ENCODE measurements at regions not wholly inside any gene's neighbourhood (a gene's known extent, or its start where the extent isn't known, plus 50 kb on each side); places are given as distances from the start of the nearest gene placed in this dataset.
A peak's percentile ranks its signal among the peaks of the same experiment; 100 is the strongest.
"Not testable (repeated sequence)": the region's sequence is repeated elsewhere in the genome, so short reads cannot be mapped to it uniquely, and the experiment has no call there.

DNA sequence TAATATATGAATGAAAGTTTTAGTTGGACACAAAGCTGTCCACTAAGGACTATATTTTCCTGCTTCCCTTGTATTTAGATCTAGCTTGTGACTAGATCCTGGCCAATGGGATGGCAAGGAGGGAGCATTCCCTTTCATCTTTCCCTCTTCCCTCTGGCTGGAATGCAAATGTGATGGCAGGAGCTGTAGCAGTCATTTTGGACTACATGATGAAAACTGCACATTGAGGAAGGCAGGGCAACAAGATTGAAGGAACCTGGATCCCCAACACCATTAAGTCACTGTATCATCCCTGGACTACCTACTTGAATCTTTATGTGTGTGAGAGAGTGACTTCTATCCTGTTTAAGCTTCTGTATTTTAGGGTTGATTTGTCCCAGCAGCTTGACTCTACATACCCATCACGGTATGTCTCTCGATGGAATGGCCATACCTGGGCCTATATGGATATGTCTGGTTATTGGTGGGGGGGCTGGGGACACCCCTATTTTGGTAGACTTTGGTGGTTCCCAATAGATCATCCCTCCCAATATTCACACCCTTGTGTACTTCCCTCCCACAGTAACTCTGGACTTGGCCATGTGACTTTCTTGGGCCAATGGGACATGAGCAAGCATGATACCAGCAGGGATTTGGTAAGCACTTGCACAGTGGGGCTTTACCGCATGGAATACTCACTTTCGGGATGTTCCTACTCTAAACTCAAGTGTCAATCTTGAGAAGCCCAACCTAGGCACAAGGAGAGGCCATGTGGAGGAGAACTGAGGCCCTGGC lies 128.5 kb downstream of the VEGFA start:
- DNase-seq: no peak

DNA sequence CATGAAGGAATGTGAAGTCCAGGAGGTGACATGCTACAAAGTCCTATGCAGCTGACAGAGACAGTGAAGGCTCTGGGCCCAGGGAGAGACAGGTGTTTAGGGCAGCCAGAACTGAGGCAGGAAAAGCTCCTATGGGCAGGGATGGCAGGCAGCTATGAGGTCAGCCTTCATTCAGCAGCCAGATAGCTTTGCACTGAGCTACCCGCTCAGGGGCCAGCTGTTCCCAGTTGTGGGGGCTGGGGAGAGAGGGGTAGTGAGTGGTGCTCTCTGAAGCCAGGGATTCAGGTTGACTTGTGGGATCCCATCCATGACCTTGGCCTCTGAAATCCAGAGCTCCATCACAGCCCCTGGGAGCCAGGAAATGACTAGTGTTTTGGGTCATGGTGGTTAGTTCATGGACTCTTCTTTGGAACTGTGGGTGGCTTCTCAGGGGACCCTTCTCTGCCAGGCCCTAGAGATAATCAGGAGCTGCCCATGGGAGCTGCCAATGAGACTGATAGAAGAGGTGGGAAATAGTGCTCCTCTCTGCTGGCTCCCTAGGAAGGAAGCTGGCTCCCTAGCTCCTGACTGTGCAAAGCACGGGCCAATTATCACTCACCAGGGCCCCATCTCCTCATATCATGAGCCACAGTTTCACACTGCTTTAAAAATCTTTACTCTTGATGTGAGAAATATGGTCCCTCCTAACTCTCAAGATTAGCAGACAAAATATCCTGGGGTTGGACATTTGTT lies 127.7 kb downstream of the VEGFA start:
- DNase-seq: no peak

DNA sequence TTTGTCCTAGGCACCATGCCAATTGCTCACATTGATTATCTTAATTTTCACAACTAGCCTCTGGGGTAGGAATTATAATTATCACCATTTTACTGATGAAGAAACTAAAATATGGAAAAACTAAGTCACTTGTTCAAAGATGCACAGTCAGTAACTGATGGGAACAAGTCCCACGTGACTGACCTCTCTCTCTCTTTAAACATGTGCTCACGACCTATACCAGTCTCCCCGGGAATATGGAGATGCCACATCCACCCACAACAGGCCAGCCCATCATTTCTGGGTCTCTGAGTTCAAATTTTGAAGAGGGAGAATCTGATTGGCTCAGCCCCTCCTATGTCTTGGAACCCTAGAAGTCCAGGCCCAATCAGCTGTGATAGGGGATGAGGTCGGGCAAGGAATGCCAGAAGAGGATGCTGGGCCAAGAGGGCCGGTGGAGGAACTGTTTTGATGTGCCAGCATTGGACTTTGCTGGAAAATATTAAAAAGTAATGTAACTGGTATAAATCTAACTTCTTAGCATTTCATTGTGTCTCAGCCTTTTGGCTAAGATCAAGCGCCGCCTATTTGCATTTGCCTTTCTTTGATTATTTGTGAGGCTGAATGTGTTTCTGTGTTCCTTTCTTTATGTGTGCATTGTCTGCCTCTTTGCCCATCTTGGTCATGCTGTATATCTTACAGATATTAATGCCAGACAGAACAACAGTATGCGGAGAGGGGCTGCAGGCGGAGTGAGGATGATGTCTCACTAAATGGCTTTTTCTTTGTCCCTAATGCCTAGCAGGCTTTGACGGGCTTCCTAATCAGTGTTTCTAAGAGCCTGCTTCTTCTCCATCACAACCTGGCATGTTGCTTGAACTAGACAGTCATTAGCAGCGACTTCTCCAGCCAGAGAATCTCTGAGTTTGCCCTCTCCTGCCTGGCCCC lies 126.6 kb downstream of the VEGFA start:
- no peak for DNase-seq

DNA sequence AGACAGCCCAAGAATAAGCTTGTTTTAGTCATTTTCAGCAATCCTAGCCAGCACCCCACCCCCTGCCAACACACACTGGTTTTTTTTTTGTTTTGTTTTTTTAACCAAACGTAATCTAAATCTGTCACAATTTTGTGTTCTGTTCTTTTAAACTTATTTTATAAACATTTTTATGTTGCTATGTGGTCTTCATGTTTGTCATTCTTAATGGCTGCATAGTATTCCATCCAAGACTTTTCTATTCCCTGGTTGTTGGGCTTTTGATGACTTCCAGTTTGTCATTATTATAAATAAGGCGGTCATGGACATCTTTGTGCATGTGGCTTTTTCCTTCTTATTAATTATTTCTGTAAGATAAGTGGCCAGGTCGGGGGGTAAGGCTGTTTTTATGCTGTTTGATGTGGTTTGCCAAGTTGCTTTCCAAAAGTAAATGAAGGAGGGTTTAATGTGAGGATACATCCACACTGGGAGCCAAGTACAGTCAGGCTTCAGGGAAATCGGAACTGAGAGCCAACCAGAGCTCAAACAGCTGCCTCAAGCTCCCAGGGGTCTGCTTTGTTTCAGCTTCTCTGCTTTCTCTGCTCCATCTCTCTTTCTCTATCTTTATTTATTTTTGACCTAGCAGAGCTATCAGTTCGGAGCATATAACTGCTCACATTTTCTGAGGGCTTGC lies 125.8 kb downstream of the VEGFA start:
- DNase-seq: no peak

DNA sequence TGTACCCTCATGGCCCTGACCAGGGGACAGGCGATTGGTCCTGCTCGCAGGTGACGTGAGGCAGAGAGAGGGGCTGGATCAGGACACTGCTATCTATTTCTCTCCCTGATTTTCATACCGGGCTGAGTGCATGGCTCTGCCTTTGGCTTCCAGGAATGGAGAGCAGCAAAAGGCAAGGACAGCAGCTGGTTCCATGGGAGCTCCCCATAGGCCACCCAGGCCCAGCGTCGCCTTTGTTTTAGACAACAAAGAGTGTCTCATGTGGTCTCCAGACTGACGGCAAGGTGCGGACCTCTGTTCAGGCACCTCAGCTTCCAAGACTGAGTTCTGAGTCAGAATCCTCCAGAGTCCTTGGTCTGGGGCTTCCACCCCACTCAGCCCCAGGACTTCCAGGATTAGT lies 123.1 kb downstream of the VEGFA start:
- no peak for DNase-seq

DNA sequence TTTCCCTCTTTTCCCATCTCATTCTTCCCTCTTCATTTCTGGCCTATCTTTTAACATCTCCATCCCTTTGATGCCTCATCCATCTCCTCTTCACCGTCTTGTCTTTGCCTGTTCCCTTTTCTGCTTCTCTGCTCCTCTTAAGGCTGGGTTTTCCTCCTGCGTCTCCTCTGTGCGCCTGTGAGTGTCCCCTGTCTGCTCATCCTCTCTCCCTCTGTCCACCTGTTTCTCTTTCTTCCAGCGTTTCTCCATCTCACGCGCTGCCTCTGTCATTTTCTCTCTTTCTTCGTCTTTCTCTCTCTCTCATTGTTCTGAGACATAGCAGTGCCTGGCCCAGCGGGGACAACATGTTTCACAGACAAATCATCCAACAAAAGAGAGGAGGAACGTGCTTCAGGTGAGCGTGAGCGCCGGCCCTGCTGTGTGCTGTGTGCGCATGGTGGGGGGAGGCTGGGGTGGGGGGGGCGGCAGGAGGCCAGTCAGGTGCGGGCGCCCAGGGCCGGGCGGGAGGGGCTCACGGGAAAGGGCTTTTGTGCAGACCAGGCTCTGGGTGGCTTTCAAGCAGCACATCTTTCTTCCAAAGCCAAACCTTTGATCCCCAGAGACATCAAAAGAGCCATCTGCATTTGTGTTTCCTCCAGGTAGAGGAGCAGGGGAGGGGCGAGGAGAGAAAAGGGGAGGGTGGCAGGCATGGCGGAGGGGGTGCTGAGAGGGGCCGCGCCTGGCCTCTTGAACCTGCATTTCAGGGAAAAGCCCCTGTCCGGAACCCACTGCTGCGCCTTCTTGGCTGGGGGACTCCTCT lies 121.3 kb downstream of the VEGFA start:
- peak; percentile 55 for DNase-seq

DNA sequence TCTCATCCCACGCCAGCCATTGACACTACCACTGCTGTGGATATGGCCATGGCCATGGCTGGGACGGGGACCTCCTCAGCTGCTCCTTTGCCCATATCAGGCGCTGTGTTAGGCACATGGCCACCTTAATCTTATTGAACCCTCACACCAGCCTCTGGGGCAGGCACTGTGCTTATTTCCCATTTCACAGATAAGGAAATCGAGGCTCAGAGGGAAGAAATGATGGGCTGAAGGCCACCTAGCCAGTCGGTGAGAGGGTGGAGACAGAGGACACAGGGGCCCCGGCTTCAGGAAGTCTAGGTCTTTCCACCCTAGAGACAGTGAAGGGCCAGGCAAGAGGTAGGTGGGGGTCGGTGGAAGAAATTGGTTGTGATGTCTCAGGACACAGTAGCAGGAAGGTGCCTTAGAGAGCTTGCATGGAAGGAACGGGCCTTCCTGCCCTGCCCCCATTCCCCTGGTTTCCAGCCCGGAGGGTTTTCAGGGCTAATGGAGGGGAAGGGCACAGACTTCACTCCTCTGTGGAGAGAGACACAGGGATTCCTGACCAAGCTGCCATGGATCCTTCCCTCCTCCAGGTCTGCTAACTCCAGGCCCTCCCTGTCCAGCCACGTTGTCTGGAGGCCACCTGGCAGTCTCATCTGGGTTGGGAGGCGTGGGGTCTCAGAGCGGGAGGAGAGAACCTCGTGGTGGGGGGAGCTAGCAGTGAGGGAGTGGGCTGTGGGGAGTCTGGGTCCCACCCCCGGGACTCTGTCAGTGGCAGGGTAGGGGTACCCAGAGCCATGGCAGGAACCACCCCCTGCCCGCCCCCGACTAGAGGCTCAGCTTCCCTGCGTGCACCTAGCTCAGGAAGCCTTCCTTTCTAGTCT lies 120.4 kb downstream of the VEGFA start:
- DNase-seq: no peak

DNA sequence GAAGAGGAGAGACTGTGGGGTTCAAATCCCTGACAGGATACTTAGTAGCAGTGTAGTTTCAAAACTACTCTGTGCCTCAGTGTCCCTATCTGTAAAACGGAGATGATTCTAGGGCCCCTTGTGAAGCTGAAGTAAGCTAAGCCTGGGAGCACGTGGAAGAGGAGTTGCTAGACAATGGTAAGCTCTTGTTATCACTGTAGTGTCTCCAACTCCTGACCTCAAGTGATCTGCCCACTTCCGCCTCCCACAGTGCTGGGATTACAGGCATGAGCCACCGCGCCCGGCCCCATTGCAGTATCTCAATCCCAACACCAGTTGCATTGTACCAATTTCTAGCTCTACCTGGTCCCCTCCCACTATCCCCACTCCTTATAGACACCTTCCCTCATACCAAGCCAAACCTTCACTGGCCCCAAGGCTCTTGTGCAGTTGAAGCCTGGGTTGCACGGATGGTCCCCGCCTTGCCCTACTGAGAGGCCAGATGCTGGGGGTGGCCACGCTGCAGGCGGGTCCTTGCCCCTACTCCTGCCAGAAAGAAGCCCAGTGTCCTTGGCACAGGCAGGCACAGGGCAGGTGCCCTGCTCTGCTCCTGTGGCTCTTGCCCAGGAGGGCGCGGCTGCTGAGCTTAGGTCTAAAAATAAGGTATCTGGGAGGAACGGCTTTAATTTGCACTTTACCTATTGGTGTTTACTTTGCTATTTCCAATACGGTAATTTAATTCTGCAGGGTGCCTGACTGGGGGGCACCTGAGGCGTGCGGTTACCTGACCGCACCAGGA lies 118.1 kb downstream of the VEGFA start:
- no peak for DNase-seq

DNA sequence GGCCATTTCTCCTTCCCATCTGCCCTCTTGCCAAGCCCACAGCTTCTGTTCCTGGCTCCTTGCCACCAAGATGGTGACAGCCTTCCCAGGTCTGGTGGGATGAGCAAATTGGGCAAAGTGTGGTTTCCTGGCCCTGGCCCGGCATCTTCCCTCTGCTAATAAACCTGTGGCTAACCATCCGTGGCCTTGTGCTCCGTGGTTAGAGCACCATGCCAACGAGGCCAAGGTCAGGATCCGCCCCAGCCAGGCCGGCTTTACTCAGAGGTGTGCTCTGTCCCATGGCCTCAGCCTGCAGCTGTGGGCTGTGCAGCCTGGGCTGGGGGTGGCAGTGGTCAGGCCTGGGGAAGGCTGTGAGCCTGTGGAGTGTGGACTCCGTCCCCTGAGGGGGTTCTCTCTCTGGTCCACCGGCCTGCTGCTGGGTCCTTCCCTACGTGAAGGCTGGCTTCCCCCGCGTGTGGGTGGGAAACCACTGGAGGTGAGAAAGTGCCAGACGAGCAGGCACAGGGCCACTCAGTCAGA lies 117.4 kb downstream of the VEGFA start:
- no peak for DNase-seq

DNA sequence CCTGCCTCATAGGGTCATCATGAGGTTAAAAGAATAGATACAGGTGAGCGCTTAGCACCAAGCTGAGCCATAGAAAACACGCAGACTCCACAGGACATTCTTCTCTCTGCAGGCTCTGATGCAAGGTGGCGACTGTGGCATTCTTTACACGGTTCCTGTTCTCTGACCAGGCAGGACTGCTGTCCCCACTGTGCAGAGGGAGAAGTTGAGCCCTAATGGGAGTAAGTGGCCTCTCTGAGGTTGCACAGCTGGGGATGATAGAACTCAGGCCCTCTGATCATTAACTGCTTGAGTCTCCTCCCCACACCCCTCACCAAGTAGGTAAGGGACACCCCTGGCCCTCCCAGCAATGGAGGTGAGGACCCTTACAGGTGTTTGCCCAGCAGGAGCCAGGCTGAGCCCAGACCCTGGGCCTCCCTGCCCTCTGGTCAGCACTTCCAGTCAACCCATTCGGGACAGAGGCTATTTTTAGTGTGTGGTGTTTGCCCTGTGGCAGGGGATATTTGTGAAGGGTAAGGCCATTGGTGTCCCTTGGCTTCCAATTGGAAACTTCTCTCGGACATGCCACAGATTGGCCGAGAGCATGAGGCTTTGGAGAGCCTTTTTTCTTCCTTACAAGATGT lies 116.8 kb downstream of the VEGFA start:
- no peak for DNase-seq

DNA sequence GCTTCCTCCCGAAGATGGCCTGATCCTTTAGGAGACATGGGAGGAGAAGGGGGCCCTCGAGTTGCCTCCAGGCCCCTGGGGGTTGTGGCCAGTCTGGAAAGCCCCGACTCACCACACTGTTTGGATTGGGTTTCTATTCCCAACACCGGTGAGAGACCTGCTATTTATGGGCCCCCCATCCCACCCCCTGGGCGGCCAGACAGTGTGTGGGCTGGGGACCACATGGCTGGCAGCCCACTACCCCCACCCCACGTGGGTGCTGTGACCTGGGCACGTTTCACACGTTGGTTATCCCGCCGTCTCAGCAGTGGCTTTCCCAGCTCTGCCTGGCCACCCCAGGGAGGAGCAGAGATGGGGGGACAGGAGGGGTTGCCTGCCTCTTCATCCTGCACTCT lies 116.1 kb downstream of the VEGFA start:
- DNase-seq: no peak

DNA sequence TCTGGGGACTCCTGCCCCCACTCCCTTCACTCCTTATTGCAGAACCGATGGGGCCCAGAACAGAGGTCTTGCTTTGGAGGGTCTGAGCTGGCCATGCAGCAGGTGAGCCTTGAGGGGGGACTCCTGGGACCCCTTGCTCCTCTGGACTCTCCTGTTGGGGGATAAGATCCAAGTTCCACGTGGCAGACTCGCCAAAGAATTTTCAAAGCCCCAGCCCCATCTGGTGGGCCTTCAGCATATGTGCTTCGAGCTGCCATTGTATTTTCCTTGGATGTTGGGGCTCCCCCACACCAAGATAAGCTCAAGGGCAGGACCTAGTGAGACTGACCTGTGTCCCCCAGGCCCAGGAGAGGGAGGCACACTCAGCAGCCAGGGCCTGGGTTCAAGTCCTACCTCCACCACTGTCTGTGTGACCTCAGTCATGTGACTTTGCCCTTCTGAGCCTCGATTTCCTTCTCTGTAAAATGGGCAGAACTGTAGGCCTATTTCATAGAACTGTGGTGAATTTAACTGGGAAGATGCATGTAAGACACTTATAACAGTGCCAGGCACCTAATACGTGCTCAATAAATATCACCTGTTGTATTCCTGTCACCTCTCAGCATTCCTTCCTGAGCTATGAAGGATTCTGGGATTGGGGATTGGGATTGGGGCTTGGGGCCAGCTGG lies 115.5 kb downstream of the VEGFA start:
- no peak for DNase-seq

DNA sequence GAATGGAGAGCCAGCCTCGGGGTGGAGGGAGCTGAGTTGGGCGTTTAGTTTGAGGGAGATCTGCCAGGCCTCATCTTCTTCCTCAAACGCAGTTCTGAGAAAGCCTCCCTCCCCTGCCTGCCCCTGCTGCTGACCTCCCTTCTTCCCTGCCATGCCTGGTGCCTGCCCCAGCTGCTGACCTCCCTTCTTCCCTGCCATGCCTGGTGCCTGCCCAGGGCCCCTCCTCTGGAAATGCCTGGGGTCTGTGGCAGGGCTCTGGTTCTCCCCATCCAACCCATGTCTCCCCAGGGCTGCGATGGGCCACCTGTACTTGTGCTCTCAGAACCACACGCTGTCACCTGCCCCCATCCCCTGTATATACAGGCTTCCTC lies 114.6 kb downstream of the VEGFA start:
- DNase-seq: no peak

DNA sequence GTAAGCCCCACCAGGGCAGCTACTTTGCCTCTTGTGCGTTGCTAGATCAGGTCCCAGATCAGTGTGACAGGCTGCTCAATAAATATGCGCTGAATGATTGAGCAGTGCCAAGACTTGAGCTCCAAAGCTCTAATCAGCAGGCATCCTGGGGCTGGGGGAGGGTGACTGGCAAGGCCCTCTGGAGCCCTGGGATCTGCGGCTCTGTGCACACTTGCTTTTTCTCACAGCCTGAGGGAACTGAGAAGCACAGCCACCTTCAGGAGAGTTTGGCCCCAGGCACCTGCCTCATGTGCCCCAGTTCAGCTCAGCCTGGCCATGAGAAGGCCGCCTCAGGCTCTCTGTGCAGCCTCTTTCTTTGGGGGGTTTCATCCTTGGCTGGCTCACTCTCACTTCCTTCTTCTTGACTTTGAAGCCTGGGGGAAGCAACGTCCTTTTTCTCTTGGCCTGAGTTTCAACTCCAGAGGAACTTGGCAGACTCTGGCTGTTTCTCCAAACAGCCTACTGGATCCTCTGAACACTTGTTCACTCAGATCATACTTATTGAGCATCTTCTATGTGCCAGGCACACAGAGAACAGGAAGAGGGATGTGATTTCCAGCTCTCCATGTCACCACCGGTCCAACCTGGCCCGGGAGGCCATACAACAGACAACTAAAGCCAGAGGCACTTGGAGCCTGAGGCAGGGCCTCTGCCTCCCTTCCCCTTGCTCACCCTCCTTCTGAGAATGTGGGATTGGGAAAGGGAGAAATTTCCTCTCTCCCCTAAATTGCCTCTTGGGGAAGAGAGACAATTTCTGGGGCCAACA lies 114.0 kb downstream of the VEGFA start:
- DNase-seq: no peak

DNA sequence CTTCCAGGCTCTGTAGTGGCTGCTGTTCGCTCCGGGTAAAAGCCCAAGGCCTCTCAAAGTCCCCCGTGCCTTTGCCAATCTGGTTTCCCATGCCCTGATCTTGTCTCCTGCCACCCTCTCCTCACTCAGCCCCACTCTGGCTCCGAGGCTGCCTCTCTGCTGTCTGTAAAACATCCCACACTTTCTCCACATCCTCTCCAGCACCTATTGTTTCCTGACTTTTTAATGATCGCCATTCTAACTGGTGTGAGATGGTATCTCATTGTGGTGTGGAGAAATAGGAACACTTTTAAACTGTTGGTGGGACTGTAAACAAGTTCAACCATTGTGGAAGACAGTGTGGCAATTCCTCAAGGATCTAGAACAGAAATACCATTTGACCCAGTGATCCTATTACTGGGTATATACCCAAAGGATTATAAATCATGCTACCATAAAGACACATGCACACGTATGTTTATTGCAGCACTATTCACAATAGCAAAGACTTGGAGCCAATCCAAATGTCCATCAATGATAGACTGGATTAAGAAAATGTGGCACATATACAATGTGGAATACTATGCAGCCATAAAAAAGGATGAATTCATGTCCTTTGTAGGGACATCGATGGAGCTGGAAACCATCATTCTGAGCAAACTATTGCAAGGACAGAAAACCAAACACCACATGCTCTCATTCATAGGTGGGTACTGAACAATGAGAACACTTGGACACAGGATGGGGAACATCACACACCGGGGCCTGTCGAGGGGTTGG lies 112.9 kb downstream of the VEGFA start:
- DNase-seq: not testable (repeated sequence)

DNA sequence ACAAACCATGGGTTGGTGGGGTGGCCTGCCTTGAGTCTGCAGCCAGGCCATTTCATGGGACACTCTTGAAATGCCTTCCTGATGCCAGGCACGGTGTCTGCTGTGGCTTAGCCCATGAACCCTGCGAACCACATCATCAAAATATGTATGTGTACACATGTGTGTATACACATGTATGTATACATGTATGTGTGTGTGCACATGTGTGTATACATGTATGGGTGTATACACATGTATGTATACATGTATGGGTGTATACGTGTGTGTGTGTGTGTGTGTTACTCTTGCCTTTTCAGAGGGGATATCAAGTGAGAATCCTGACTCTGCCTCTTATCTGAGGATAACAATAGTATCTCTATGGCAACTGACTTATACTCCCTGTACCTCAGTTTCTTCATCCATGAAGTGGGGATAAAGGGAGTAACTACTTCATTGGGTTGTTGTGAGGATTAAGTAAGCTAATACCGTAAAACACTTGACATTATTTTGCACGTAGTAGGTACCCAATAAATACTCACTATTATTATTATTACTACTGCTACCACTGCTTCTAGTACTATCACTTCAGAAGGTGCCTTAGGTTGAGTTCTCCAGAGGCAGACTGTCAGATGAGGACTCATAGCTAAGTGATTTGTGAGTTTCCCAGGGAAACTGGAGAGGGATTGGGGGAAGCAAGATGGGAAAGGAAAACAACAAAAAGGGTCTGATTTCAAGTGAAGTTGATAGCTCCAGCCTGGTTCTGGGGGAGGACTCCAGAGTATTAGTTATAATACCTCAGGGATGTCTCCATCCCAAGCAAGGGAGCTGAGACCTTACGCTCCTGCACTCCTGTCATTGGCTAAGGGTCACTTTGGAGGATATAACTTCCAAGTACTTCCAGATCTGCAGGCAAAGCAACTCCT lies 110.5 kb downstream of the VEGFA start:
- no peak for DNase-seq

Measured in NCI-H1417 treated with DMSO at 0.1 percent for 48 hours (cell line).